Right lobe of liver (tissue), 6 donors: ENCODE measurements at regions not wholly inside any gene's neighbourhood (a gene's known extent, or its start where the extent isn't known, plus 50 kb on each side); places are given as distances from the start of the nearest gene placed in this dataset.

Experiments used
- ATAC-seq, 4 donors: fragments of 200-7000 bp; cut with Tn5 transposase; one replicate each; pipeline ENCODE4 v1.9.1; 2020; ENCODE audit warnings: mild to moderate bottlenecking in 4 of 4, moderate library complexity in 4 of 4
- DNase-seq, 3 donors: peaks; one replicate each; pipeline ENCODE4 v3.0.0-alpha.2; 2020
- H3K27ac ChIP-seq, 3 donors: fragments of 200-600 bp; one replicate each; pipeline ENCODE4 v1.8.0; 2022
- H3K27me3 ChIP-seq, 2 donors: fragments of 200-600 bp; one replicate each; pipeline ENCODE4 v1.8.0; 2022
- H3K36me3 ChIP-seq, 4 donors: fragments of 200-600 bp; sonication (generic) in 1 of 4; one replicate each; pipeline versions ENCODE4 v1.5.1 to v1.8.0; 2017 to 2022; ENCODE audit warnings: control low read depth in 1 of 4
- H3K4me1 ChIP-seq, 4 donors: fragments of 200-600 bp; sonication (generic) in 1 of 4; one replicate each; pipeline versions ENCODE4 v1.5.1 to v1.8.0; 2017 to 2022; ENCODE audit warnings: control low read depth in 1 of 4
- H3K4me3 ChIP-seq, 3 donors: fragments of 200-600 bp; one replicate each; pipeline ENCODE4 v1.8.0; 2022
- H3K9me3 ChIP-seq, 4 donors: fragments of 200-600 bp; sonication (generic) in 1 of 4; one replicate each; pipeline versions ENCODE4 v1.5.1 to v1.8.0; 2017 to 2022; ENCODE audit warnings: control low read depth in 1 of 4
- CTCF ChIP-seq, 4 donors: fragments of 200-600 bp in 3 of 4; fragments of 450-650 bp in 1 of 4; IDR thresholded peaks; one replicate each; pipeline versions ENCODE4 v1.5.1 to v1.8.0; 2016 to 2022; ENCODE audit warnings: antibody characterized with exemption in 4 of 4, mild to moderate bottlenecking in 2 of 4
- POLR2A ChIP-seq: fragments of 450-650 bp; IDR thresholded peaks from one replicate; pipeline ENCODE4 v1.6.1; 2017; ENCODE audit warnings: antibody characterized with exemption, mild to moderate bottlenecking
- WGBS: methylation state at CpG from one replicate; pipeline ENCODE4 v1.1.6; 2018; ENCODE audit warnings: low coverage, low lambda C conversion rate; ENCODE audit not compliant: insufficient coverage; ENCODE audit errors: missing lambda C conversion rate; 5-methylcytosine and 5-hydroxymethylcytosine counted together
- intact Hi-C, 2 donors: fragments of 100-400 bp; cut with DNase I; formaldehyde crosslinking; loops; one replicate each; pipeline versions ENCODE4 v1.11.2 to v1.14.1; 2022
- donor health status: DM: no; HTN: yes; CAD: no.
- donor health status: DM: no; HTN: no; CAD: no.
- donor health status: DM: no; HTN: no; CAD: no.
- donor health status: DM: no; HTN: yes; CAD: no.
- donor health status: DM: no; HTN: yes; CAD: no.

DNA sequence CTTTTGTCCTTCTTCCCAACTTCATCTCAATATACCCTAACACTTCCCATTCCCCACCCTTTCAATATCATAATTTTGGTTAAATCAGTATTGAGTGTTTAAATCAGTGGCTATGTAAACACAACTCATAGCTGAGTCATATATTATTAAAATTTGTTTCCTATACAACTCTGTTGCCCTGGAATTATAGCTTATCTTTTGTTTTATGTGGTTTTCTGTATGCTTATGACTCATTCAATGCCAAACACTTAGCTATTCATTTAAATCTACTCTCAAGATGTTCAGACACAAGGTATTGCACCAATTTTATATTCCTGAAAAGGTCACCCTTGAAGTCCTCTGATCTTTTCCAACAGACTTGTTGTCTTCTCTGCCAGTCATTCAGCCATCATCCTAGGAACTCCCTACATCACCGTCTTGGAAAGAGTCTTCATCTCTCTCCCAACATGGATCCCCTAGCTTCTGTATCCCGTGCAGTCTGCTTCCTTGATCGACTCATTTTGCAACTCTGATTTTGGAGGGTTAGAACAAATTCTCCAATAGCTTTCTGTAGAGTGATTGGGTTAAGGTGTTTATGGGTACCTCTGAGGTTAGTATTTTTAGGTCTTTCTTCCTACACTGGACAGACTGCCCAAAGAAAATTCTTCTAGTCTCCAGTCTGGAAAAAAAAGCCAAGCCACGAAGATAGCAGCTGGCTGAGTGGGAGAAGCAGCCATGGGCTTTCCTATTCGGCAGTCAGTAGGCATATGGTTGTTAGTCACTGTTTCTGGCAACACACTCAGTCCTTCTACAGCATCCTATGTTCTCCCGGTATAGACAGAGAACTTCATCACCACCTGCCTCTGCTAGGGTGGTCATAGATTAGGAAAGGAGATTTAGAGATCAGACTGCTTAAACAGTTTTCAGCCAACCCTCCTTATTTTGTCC lies 102.1 kb downstream of the CRPPA start:
- no peak for DNase-seq
- no peak for ATAC-seq
- Histone ChIP-seq H3K27me3 (no peaks in the 10 kb centered on the region), H3K9me3 (no peaks in the 10 kb centered on the region), H3K4me1 (no peaks in the 10 kb centered on the region), H3K4me3 (no peak overlapping the region), H3K36me3 (no peaks in the 10 kb centered on the region), H3K27ac (no peak overlapping the region)
- intact Hi-C loops: no loop called here
- 93% methylated on average over 3 of the region's 6 CpGs for WGBS
- no peak for TF ChIP-seq CTCF (IDR thresholded peaks at IDR 0.05)
- TF ChIP-seq POLR2A: no peak

- no peak for ATAC-seq
- no peaks in the 10 kb centered on the region for H3K4me1 ChIP-seq
- H3K27ac ChIP-seq: no peak overlapping the region
- no peaks in the 10 kb centered on the region for H3K27me3 ChIP-seq
- intact Hi-C loops: no loop called here
- DNase-seq: no peak
- TF ChIP-seq POLR2A (no peak), CTCF (IDR thresholded peaks at IDR 0.05) (no peak)
- no peaks in the 10 kb centered on the region for H3K36me3 ChIP-seq
- H3K4me3 ChIP-seq: no peak overlapping the region
- H3K9me3 ChIP-seq: no peaks in the 10 kb centered on the region
Observed at GRCh38 chr7:16318463-16318862, 102.9 kb downstream of the CRPPA start.

DNA sequence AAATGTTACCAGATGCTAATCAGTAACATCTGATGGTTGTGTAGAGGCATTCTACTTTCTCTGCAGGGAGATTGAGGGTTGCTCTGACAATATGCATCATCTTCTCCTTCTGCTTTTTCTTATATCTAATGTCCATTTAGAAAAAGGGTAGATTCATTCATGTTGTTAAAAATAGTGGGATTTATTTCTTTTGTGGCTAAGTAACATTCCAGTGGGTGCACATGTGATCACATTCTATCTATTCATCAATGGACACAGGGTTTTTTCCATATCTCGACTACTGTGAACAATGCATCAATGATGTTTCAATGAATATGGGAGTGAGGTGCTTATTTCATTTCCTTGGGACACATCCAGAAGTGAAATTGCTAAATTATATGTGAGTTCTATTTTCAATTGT lies 103.9 kb downstream of the CRPPA start:
- ATAC-seq (no peak), DNase-seq (no peak)
- no peak overlapping the region for H3K27ac ChIP-seq
- 92% methylated on average over 1 of the region's 1 CpG for whole genome bisulfite sequencing
- TF ChIP-seq POLR2A (no peak), CTCF (IDR thresholded peaks at IDR 0.05) (no peak)
- intact Hi-C loops: no loop called here
- H3K4me1 ChIP-seq: no peaks in the 10 kb centered on the region
- no peaks in the 10 kb centered on the region for H3K9me3 ChIP-seq
- no peak overlapping the region for H3K4me3 ChIP-seq
- H3K36me3 ChIP-seq: no peaks in the 10 kb centered on the region
- no peaks in the 10 kb centered on the region for H3K27me3 ChIP-seq

DNA sequence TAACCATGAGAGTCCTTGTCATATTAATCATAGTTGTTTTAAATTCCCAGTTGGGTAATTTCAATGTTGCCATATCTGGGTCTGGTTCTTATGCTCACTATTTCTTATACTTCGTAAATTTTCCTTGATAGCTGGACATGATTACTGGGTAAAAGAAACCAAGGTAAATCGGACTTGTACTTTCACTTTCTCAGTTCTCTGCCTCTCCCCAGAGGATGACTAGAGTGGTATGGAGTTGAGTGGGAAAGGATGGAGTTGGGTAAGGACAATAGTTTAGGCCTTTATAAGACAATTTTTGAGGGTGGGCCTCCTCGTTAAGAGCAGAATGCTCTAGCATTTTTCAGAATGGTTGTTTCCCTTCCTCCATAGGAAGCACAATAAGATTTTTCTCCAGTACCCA lies 106.1 kb downstream of the CRPPA start:
- 92% methylated on average over 3 of the region's 3 CpGs for WGBS
- Histone ChIP-seq H3K4me3 (no peak overlapping the region), H3K27me3 (no peaks in the 10 kb centered on the region), H3K27ac (no peak overlapping the region), H3K9me3 (no peaks in the 10 kb centered on the region), H3K4me1 (no peaks in the 10 kb centered on the region), H3K36me3 (no peaks in the 10 kb centered on the region)
- TF ChIP-seq POLR2A (no peak), CTCF (IDR thresholded peaks at IDR 0.05) (no peak)
- ATAC-seq: no peak
- intact Hi-C loops: no loop called here
- DNase-seq: no peak
